HG02623 (cell line): ENCODE measurements at regions not wholly inside any gene's neighbourhood (a gene's known extent, or its start where the extent isn't known, plus 50 kb on each side); places are given as distances from the start of the nearest gene placed in this dataset.
"Not testable (repeated sequence)": the region's sequence is repeated elsewhere in the genome, so short reads cannot be mapped to it uniquely, and the experiment has no call there.

Experiments used
- ATAC-seq: cut with Tn5 transposase; IDR thresholded peaks from one replicate; pipeline ENCODE4 v1.9.1; 2021; ENCODE audit warnings: moderate library complexity; ENCODE audit not compliant: unreplicated experiment

GRCh38 chr5:99368726-99369125 lies 439.9 kb upstream of the CHD1 start:
- ATAC-seq: no peak

- ATAC-seq: no peak
These were observed 427.1 kb upstream of the CHD1 start for GRCh38 chr5:99355881-99356280.

DNA sequence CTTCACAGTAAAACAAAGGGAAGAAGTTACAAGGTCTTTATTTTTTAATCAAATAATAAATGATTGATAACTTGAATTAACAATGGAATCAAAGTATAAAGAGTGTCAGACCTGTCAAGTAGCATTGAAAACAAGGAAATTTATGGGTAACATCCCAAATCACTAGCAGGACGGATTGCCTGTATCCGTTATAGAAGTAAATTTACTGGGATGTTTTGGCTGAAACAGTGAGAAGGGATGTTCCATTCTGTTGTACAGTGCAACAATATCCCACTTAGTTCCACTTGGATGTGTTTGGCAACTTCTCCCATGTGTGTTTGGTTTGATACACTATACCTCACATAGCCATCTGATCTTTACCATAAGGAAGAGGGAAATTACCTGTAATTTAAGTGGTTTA lies 421.0 kb upstream of the CHD1 start:
- no peak for ATAC-seq

- no peak for ATAC-seq
These were observed 419.8 kb upstream of the CHD1 start for GRCh38 chr5:99348597-99348996.

GRCh38 chr5:99339758-99340157 lies 411.0 kb upstream of the CHD1 start:
- ATAC-seq: not testable (repeated sequence)

DNA sequence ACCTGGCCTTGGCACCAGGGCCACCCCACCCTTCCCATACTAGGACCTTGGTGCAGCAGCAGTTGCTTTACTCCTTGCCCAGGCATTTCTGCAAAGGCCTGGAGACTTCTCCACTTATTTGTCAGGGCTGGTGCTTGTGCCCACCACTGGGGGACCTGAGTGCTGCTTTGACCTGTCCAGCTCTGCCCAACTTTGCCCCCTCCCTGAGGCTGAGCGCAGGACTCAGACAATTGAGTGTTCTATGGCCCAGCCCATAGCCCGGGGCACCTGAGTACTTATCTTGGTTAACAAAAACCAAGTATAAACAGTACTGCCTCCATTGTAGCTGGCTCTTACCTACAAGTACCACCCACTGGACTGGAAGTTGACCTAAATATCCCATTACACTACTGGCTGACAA lies 406.1 kb upstream of the CHD1 start:
- no peak for ATAC-seq

DNA sequence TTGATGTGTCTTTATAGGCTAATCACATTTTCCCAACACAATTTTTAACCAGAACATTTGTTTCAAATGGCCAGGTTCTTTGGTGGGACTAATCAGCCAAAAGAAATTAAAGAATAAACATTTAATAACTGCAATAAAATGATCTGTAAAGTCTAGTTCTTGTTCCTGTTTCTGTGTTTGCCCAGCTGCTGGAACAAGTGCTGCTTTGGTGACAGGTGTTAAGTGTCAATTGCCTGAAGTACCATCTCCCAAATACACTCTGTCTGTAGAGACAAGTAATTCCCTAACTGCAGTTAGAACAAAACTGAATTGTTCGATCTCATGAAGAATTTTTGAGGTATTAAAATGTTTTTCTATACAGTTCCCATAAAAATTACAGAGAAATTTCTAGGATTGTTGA lies 402.3 kb upstream of the CHD1 start:
- no peak for ATAC-seq

DNA sequence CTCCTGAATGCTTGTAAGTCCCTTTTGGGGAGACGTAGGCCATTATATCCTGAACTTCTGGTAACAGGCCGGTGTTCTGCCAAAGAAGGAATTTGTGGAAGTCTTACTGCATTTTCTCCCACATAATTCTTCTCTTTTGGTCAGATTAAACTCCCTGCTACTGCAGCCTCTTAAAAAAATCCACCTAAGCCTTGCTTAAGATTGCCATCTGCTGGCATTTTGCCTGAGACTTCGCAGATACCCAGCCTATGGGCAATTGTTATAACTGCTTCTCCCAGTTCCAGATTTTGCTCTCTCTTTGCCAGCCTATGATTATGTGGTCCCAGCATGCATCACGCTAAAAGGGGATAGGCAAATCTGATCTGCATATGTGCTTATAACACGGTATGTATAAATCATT lies 391.6 kb upstream of the CHD1 start:
- no peak for ATAC-seq

GRCh38 chr5:99317136-99317535 lies 388.3 kb upstream of the CHD1 start:
- ATAC-seq: no peak

DNA sequence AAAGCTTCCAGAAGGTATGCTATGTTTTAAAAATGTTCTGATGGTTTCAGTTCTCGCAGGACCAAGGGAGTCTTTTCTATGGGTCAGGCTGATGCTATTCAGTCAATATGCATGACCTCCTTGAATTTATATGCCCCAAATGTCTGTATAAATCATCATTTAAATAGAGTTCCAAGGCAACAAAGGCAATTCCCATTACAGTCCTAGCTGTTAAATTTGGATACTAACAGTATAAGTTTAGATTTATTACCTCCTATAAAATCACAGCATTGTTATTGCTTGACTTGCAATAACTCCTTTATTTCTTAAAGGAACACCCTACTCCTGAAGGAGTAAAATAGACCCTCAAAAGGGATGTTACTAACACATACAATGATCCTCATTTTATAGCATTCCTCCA lies 387.7 kb upstream of the CHD1 start:
- ATAC-seq: no peak

- ATAC-seq: no peak
These were observed 386.8 kb upstream of the CHD1 start for GRCh38 chr5:99315413-99316183.

- no peak for ATAC-seq
These were observed 385.9 kb upstream of the CHD1 start for GRCh38 chr5:99314721-99315120.

DNA sequence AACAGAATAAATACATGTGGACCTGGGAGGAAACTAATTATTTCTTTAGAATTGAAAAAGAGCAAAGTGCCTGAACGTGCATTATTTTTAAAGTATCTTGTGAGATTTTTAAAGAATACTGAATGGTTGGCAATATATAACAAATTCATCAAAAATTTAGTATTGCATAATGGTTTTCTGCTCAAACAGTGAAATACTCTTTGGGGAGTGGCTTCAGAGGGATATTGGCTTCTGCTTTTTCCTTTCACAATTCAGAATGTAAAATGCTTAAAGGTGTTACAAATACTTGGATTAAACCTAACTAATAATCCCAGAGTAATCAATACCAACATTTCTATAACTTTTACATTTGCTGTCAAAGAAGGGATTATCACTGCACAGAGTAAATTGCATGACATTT lies 379.3 kb upstream of the CHD1 start:
- ATAC-seq: no peak

GRCh38 chr5:99305045-99305580 lies 376.3 kb upstream of the CHD1 start:
- no peak for ATAC-seq

DNA sequence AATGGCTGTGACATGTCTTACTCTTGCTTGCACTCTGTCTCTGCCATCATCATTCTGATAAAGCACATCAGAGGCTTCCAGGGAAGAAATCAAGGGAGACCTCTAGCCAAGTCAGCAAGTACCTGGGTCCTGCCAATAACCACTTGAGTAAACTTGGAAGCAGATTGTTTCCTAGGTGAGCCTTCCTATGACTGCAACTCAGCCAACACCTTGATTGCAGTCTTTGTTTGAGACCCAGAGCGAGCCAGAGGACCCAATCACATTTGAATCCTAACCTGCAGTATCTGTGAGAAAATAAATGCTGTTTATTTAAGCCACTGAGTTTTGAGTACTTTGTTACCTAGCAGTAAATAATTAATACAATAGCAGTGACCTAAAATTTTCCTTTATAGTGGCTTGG lies 356.8 kb upstream of the CHD1 start:
- no peak for ATAC-seq

DNA sequence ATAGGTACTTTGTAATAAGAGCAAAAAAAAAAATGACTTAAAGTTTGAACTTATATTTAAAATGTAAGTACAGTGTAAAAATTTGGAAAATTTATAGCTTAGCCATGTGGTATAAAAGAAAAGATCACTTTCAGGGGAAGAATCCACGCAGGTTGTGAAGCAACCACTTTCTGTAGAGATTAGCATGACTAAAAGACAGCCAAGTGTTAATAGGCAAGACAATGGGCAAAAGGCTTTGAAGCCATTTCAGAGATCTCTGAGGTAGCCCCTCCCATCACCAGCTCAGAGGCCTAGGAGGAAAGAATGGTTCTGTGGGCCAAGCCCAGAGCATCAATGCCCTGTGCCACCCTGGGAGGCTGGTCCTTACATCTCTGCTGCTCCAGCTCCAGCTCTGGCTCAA lies 346.3 kb upstream of the CHD1 start:
- no peak for ATAC-seq

- ATAC-seq: no peak
These were observed 343.8 kb upstream of the CHD1 start for GRCh38 chr5:99272576-99272975.

DNA sequence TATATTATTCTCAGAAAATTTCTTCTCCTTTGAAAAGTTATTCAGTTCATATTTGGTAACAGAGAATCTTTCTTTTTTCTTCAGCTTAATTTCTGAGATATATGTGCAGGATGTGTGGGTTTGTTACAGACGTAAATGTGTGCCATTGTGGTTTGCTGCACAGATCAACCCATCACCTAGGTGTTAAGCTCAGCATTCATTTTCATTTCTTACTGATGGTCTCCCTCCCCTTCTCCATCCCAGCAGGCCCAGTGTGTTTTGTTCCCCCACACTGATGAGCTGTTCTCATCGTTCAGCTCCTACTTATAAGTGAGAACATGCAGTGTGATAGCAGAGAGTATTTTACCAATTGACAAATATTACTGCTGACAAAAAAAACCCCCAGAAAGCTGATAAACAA lies 330.0 kb upstream of the CHD1 start:
- no peak for ATAC-seq

GRCh38 chr5:99248066-99248465 lies 319.3 kb upstream of the CHD1 start:
- no peak for ATAC-seq

DNA sequence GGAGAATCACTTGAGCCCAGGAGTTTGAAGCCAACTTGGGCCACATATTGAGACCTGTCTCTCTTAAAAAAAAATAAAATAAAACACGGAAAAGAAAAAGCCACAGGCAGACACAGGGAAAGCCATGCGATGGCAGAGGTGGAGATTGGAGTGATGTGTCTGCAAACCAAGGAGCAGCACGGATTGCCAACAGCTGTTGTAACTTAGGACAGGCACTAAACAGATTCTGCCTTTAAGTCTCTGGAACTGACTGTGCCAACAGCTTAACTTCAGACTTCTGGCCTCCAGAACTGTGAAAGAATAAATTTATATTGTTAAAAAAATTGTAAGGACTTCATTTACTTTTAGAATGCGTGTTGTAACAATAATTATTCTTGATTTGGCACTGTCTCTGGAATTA lies 318.5 kb upstream of the CHD1 start:
- ATAC-seq: no peak

DNA sequence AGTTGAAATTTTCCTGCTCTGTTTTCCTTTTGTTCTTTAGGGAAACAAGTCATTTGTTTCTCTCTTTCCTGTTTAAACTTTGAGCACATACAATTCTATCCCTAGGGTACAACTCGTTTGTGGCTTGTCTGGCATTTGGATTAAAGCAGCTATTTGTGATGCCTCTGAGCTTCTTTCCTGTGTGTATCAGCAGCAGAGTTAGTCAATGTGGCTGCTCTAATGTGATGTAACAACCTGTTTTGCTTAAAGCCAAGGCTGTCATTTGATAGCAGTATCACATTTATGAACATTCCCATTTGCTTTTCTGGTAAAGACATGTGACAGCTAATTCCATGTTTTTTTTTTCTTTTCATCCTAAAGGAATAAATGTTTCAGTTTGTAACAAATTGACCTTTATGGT lies 314.3 kb upstream of the CHD1 start:
- ATAC-seq: no peak

- no peak for ATAC-seq
These were observed 311.1 kb upstream of the CHD1 start for GRCh38 chr5:99239826-99240360.
